Activated naive CD8-positive, alpha-beta T cell treated with anti-CD3 and anti-CD28 coated beads, Interleukin-2, amount 10 ng/mL, durations not matched to agents 7 days and 5 days (primary cell): ENCODE measurements at regions not wholly inside any gene's neighbourhood (a gene's known extent, or its start where the extent isn't known, plus 50 kb on each side); places are given as distances from the start of the nearest gene placed in this dataset.

Experiments used
- ATAC-seq: fragments of 150-1000 bp; cut with Tn5 transposase; one replicate; pipeline ENCODE4 v1.10.0; 2021; ENCODE audit warnings: low read depth, moderate library complexity
- POLR2A ChIA-PET: fragments of 350-600 bp; sonication (Branson Sonifier 250); formaldehyde crosslinking; loops from one replicate; lab custom pipeline; 2021; ENCODE audit warnings: antibody characterized with exemption; lab: Charles Lee
- DNase-seq: peaks from one replicate; pipeline ENCODE4 v3.0.0; 2021
- H3K27ac Mint-ChIP-seq: one replicate; pipeline ENCODE4 v1.8.0; 2022; ENCODE audit warnings: mild to moderate bottlenecking, mixed read lengths
- H3K27me3 Mint-ChIP-seq: one replicate; pipeline ENCODE4 v1.8.0; 2022; ENCODE audit warnings: mild to moderate bottlenecking, moderate library complexity, mixed read lengths
- H3K36me3 Mint-ChIP-seq: one replicate; pipeline ENCODE4 v1.8.0; 2021; ENCODE audit warnings: mild to moderate bottlenecking, mixed read lengths
- H3K4me1 Mint-ChIP-seq: one replicate; pipeline ENCODE4 v1.8.0; 2021; ENCODE audit warnings: mixed read lengths
- H3K4me3 Mint-ChIP-seq: one replicate; pipeline ENCODE4 v1.8.0; 2022; ENCODE audit warnings: mild to moderate bottlenecking, moderate library complexity, mixed read lengths
- H3K9me3 Mint-ChIP-seq: one replicate; pipeline ENCODE4 v1.8.0; 2021; ENCODE audit warnings: mixed read lengths

GRCh38 chr2:150548527-150548926 is 61.1 kb upstream of the RND3 start:
- POLR2A ChIA-PET = no interaction called here
- Mint-ChIP-seq H3K27ac (no peak overlapping the region), H3K36me3 (no peaks in the 10 kb centered on the region), H3K4me1 (no peaks in the 10 kb centered on the region), H3K4me3 (no peak overlapping the region), H3K27me3 (no peaks in the 10 kb centered on the region), H3K9me3 (no peaks in the 10 kb centered on the region)
- ATAC-seq = no peak
- DNase-seq = no peak

GRCh38 chr2:150545916-150546315 is 58.4 kb upstream of the RND3 start:
- H3K9me3 Mint-ChIP-seq = peaks cover under 1% of the 10 kb centered on the region
- DNase-seq = no peak
- POLR2A ChIA-PET = no interaction called here
- ATAC-seq = no peak
- no peak overlapping the region for H3K4me3 Mint-ChIP-seq
- no peaks in the 10 kb centered on the region for H3K4me1 Mint-ChIP-seq
- no peak overlapping the region for H3K27ac Mint-ChIP-seq
- no peaks in the 10 kb centered on the region for H3K27me3 Mint-ChIP-seq
- H3K36me3 Mint-ChIP-seq = no peaks in the 10 kb centered on the region

DNA sequence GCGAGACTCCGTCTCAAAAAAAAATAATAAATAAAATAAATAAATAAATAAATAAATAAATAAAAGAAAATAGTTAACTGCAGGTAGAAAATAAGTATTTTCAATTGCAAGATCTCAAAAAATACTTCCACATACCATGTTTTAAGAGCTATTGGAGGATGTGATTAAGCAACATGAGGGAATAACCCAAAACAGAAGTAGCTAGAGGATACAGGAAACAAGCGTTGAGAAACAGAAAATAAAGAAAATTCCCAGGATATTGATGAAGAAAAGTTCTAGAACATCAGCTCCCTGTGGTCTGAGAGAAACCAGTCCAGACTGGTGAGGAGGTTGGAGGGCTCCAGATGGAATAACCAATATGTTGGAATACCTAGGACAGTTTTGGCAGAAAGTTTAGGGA is 57.3 kb upstream of the RND3 start:
- DNase-seq (no peak), ATAC-seq (no peak)
- H3K27me3 Mint-ChIP-seq = no peaks in the 10 kb centered on the region
- POLR2A ChIA-PET = no interaction called here
- H3K4me1 Mint-ChIP-seq = no peaks in the 10 kb centered on the region
- H3K9me3 Mint-ChIP-seq = peaks cover 2% of the 10 kb centered on the region
- H3K36me3 Mint-ChIP-seq = no peaks in the 10 kb centered on the region
- H3K4me3 Mint-ChIP-seq = no peak overlapping the region
- no peak overlapping the region for H3K27ac Mint-ChIP-seq

GRCh38 chr2:150542692-150543091 is 55.2 kb upstream of the RND3 start:
- Mint-ChIP-seq H3K27me3 (no peaks in the 10 kb centered on the region), H3K27ac (no peak overlapping the region), H3K4me3 (no peak overlapping the region), H3K4me1 (no peaks in the 10 kb centered on the region), H3K36me3 (no peaks in the 10 kb centered on the region), H3K9me3 (peaks cover 2% of the 10 kb centered on the region)
- POLR2A ChIA-PET = no interaction called here
- DNase-seq (no peak), ATAC-seq (no peak)

DNA sequence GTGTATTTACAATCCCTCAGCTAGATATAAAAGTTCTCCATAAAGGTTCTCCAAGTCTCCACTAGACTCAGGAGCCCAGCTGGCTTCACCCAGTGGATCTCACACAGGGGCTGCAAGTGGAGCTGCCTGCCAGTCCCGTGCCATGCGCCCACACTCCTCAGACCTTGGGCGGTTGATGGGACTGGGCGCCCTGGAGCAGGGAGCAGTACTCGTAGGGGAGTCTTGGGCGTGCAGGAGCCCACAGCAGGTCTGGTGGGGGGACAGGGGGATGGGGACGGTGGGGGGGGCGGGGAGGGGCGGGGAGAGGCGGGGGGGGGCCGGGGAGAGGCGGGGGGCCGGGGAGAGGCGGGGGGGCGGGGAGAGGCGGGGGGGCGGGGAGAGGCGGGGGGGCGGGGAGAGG is 54.7 kb upstream of the RND3 start:
- H3K27ac Mint-ChIP-seq = no peak overlapping the region
- H3K4me1 Mint-ChIP-seq = no peaks in the 10 kb centered on the region
- no peak for DNase-seq
- H3K9me3 Mint-ChIP-seq = peaks cover 2% of the 10 kb centered on the region
- POLR2A ChIA-PET = no interaction called here
- ATAC-seq = no peak
- no peaks in the 10 kb centered on the region for H3K36me3 Mint-ChIP-seq
- H3K4me3 Mint-ChIP-seq = no peak overlapping the region
- H3K27me3 Mint-ChIP-seq = no peaks in the 10 kb centered on the region

GRCh38 chr2:150538651-150539201 is 51.3 kb upstream of the RND3 start:
- DNase-seq = no peak
- no peak for ATAC-seq
- no peak overlapping the region for H3K27ac Mint-ChIP-seq

More at GRCh38 chr2:150538651-150539201, 51.3 kb upstream of the RND3 start:
- Mint-ChIP-seq H3K9me3 (peaks cover 2% of the 10 kb centered on the region), H3K36me3 (no peaks in the 10 kb centered on the region), H3K4me1 (no peaks in the 10 kb centered on the region), H3K4me3 (no peak overlapping the region), H3K27me3 (no peaks in the 10 kb centered on the region)
- POLR2A ChIA-PET = no interaction called here
